HepG2 (cell line): ENCODE measurements at regions not wholly inside any gene's neighbourhood (a gene's known extent, or its start where the extent isn't known, plus 50 kb on each side); places are given as distances from the start of the nearest gene placed in this dataset.

Source experiments
- ATAC-seq: fragments of 200-7000 bp; cut with Tn5 transposase; 3 replicates; pipeline ENCODE4 v1.9.1; 2020; ENCODE audit warnings: mild to moderate bottlenecking, moderate library complexity
- BruUV-seq: library from RNA; stranded (reverse); fragments of 400-500 nt; replicated peaks from 2 replicates; lab custom pipeline; 2021; lab: Mats Ljungman, UMichigan
- CTCF ChIA-PET: fragments of 300-600 bp; formaldehyde crosslinking; extraction: SDS; loops from one replicate; lab custom pipeline; 2021; ENCODE audit warnings: low total read pairs, inconsistent platforms, low intra/inter-chr PET ratio; lab: Yijun Ruan, JAX
- POLR2A ChIA-PET: fragments of 350-600 bp; sonication (Branson Sonifier 250); formaldehyde crosslinking; loops from one replicate; lab custom pipeline; 2020; ENCODE audit warnings: antibody characterized with exemption, inconsistent platforms; lab: Yijun Ruan, JAX
- DNase-seq: peaks from one replicate; pipeline ENCODE4 v3.0.0-alpha.2; 2015; ENCODE audit warnings: low spot score
- FAIRE-seq: peaks from 3 replicates; lab custom pipeline; 2011; peaks lifted over from hg19 to GRCh38; lab: Jason Lieb, UNC
- H2AFZ ChIP-seq: one replicate; pipeline ENCODE4 v1.6.1; 2011; ENCODE audit warnings: low read length, inconsistent platforms
- H3K27ac ChIP-seq: fragments of 300-600 bp; 3 replicates; pipeline ENCODE4 v1.8.0; 2011; ENCODE audit warnings: mixed run types, mild to moderate bottlenecking, mixed read lengths, low read length, inconsistent platforms; ENCODE audit not compliant: insufficient read depth; ENCODE audit errors: extremely low read length
- H3K27me3 ChIP-seq, 2 experiments: fragments of 200-600 bp in 1 of 2; 2 replicates in 1 of 2; 3 replicates in 1 of 2; pipeline versions ENCODE4 v1.6.0 to v1.8.0; 2011; ENCODE audit warnings: low read length in 2 of 2, mild to moderate bottlenecking in 2 of 2, moderate library complexity in 2 of 2, inconsistent platforms in 1 of 2; ENCODE audit not compliant: insufficient read depth in 2 of 2, control insufficient read depth in 1 of 2
- H3K36me3 ChIP-seq, 2 experiments: fragments of 200-600 bp in 1 of 2; replicated peaks in 1 of 2; 2 replicates in 1 of 2; 3 replicates in 1 of 2; pipeline versions ENCODE4 v1.5.1 to v1.8.0; 2011; ENCODE audit warnings: low read length in 2 of 2, inconsistent platforms in 1 of 2; ENCODE audit not compliant: insufficient read depth in 2 of 2, control insufficient read depth in 1 of 2
- H3K4me1 ChIP-seq: 2 replicates; pipeline ENCODE4 v1.5.1; 2012; ENCODE audit warnings: low read length, inconsistent platforms; ENCODE audit not compliant: insufficient read depth
- H3K4me2 ChIP-seq: 2 replicates; pipeline ENCODE4 v1.6.0; 2011; ENCODE audit warnings: low read depth, low read length, inconsistent platforms
- H3K4me3 ChIP-seq, 3 experiments: fragments of 200-600 bp in 1 of 3; sonication (generic), shearing (Covaris generic) in 1 of 3; replicated peaks in 1 of 3; 2 replicates each; pipeline ENCODE4 v1.5.1; 2011 to 2016; ENCODE audit warnings: low read length in 3 of 3, inconsistent platforms in 2 of 3, low read depth in 2 of 3, mild to moderate bottlenecking in 2 of 3, control low read depth in 1 of 3, mixed read lengths in 1 of 3; ENCODE audit not compliant: insufficient read depth in 1 of 3
- H3K79me2 ChIP-seq: one replicate; pipeline ENCODE4 v1.6.1; 2011; ENCODE audit warnings: low read length, inconsistent platforms; ENCODE audit not compliant: insufficient read depth
- H3K9ac ChIP-seq: 2 replicates; pipeline ENCODE4 v1.6.0; 2011; ENCODE audit warnings: mild to moderate bottlenecking, low read depth, low read length, inconsistent platforms; ENCODE audit not compliant: insufficient read depth
- H3K9me3 ChIP-seq: 2 replicates; pipeline ENCODE4 v1.5.1; 2012; ENCODE audit warnings: mild to moderate bottlenecking, low read length
- H4K20me1 ChIP-seq: 2 replicates; pipeline ENCODE4 v1.6.0; 2011; ENCODE audit warnings: inconsistent platforms, mild to moderate bottlenecking, low read length, moderate library complexity; ENCODE audit not compliant: insufficient read depth
- ATF7-NPFF ChIP-seq: sonication (generic); formaldehyde crosslinking; IDR thresholded peaks from 2 replicates; pipeline ENCODE4 v1.8.1; 2023; ENCODE audit warnings: mild to moderate bottlenecking, low read depth, missing genetic modification reagents, moderate library complexity
- MAFF ChIP-seq: IDR thresholded peaks from 2 replicates; pipeline ENCODE4 v1.6.1; 2011; ENCODE audit warnings: low read depth, low read length, improper control_type of control experiment
- MAFK ChIP-seq, 2 experiments: IDR thresholded peaks in 1 of 2; conservative IDR thresholded peaks in 1 of 2; 2 replicates each; pipeline ENCODE4 v1.6.1; 2011; ENCODE audit warnings: improper control_type of control experiment in 2 of 2, low read length in 2 of 2
- PRDM4 ChIP-seq: sonication (generic); formaldehyde crosslinking; IDR thresholded peaks from 2 replicates; pipeline ENCODE4 v1.9.0; 2021; ENCODE audit warnings: missing genetic modification reagents, borderline replicate concordance
- RXRB ChIP-seq: IDR thresholded peaks from 2 replicates; pipeline ENCODE4 v1.6.1; 2016; ENCODE audit warnings: borderline replicate concordance, missing genetic modification reagents, missing compliant biosample characterization
- TAF1 ChIP-seq: sonication (generic); formaldehyde crosslinking; IDR thresholded peaks from 2 replicates; pipeline ENCODE4 v1.4.0; 2020; ENCODE audit warnings: missing genetic modification reagents
- WGBS: methylation state at CpG from one replicate; pipeline ENCODE4 v1.1.6; 2017; ENCODE audit warnings: low lambda C conversion rate; 5-methylcytosine and 5-hydroxymethylcytosine counted together
- in situ Hi-C: cut with HindIII; loops from 2 replicates; pipeline ENCODE4 v1.10.0; 2017; ENCODE audit warnings: low pct_unique_long_range_greater_than_20kb; ENCODE audit not compliant: extremely low pct_ligation_motif_present
- intact Hi-C: fragments of 100-400 bp; cut with micrococcal nuclease; formaldehyde crosslinking; loops from one replicate; pipeline ENCODE4 v1.10.0; 2022; ENCODE audit not compliant: unreplicated experiment

GRCh38 chr5:127192150-127192549 lies 98.4 kb upstream of the MEGF10 start:
- CTCF ChIA-PET = no interaction called here
- no peaks in the 10 kb centered on the region for H4K20me1 ChIP-seq
- no peaks in the 10 kb centered on the region for H3K36me3 ChIP-seq
- in situ Hi-C loops = no loop called here
- no peak overlapping the region for H3K4me3 ChIP-seq
- no peak for ATAC-seq
- H3K9ac ChIP-seq = no peak overlapping the region
- no peak overlapping the region for H3K27ac ChIP-seq
- H3K27me3 ChIP-seq = no peaks in the 10 kb centered on the region; a peak in 1 of 5 replicates
- TF ChIP-seq MAFF = peak; percentile 91
- TF ChIP-seq MAFK (conservative IDR thresholded peaks at IDR 0.05 in 1 of 2, IDR thresholded peaks at IDR 0.05 in 1 of 2; ENCODE audit: low read length in 2 of 2) = peak; percentile 88 to 94
- TF ChIP-seq TAF1 (CRISPR knock-in tag) = no peak
- no peak for TF ChIP-seq PRDM4 (CRISPR knock-in tag)
- TF ChIP-seq ATF7-NPFF (CRISPR knock-in tag) = no peak
- no peak for TF ChIP-seq RXRB
- TF ChIP-seq, all 625 proteins: peak for 2
- Histone ChIP-seq H2AFZ (no peak overlapping the region), H3K4me1 (peaks cover 5% of the 10 kb centered on the region), H3K9me3 (no peaks in the 10 kb centered on the region), H3K79me2 (no peaks in the 10 kb centered on the region), H3K4me2 (no peak overlapping the region)
- 48% methylated on average over 3 of the region's 3 CpGs for WGBS
- intact Hi-C loops = loop anchor here (10.0 kb wide), 1 partner anchor 117 kb away; the partner anchor contains the start of gene C5orf63
- POLR2A ChIA-PET = no interaction called here
- DNase-seq (no peak), FAIRE-seq (no peak)
- BruUV-seq = no TSS peak
